Endodermal cell (in vitro differentiated cells): ENCODE measurements at regions not wholly inside any gene's neighbourhood (a gene's known extent, or its start where the extent isn't known, plus 50 kb on each side); places are given as distances from the start of the nearest gene placed in this dataset.

Experiments
- DNase-seq: peaks from one replicate; pipeline ENCODE4 v3.0.0-alpha.2; 2017
- H3K27ac ChIP-seq: 2 replicates; pipeline ENCODE4 v1.5.1; 2013; ENCODE audit warnings: mild to moderate bottlenecking, low read depth, low read length, moderate library complexity
- H3K27me3 ChIP-seq: 2 replicates; pipeline ENCODE4 v1.6.1; 2013; ENCODE audit warnings: mild to moderate bottlenecking, low read length, moderate library complexity; ENCODE audit not compliant: insufficient read depth, control insufficient read depth, poor library complexity, severe bottlenecking
- H3K36me3 ChIP-seq: 2 replicates; pipeline ENCODE4 v1.7.0; 2013; ENCODE audit warnings: mild to moderate bottlenecking, low read length, moderate library complexity; ENCODE audit not compliant: control insufficient read depth, insufficient read depth
- H3K4me1 ChIP-seq: one replicate; pipeline ENCODE4 v1.7.0; 2013; ENCODE audit warnings: low read length; ENCODE audit not compliant: control insufficient read depth, insufficient read depth
- H3K4me3 ChIP-seq: 2 replicates; pipeline ENCODE4 v1.5.1; 2013; ENCODE audit warnings: mild to moderate bottlenecking, low read length, moderate library complexity
- H3K9ac ChIP-seq: 2 replicates; pipeline ENCODE4 v1.6.1; 2013; ENCODE audit warnings: mild to moderate bottlenecking, low read length, moderate library complexity; ENCODE audit not compliant: poor library complexity, severe bottlenecking; ENCODE audit errors: extremely low read depth
- H3K9me3 ChIP-seq: 2 replicates; pipeline ENCODE4 v1.6.1; 2013; ENCODE audit warnings: mild to moderate bottlenecking, low read length, moderate library complexity; ENCODE audit not compliant: control insufficient read depth
- H3K27ac Mint-ChIP-seq: 2 replicates; pipeline ENCODE4 v1.8.0; 2020; ENCODE audit warnings: mixed read lengths
- H3K27me3 Mint-ChIP-seq: 2 replicates; pipeline ENCODE4 v1.8.0; 2021; ENCODE audit warnings: mild to moderate bottlenecking, mixed read lengths; ENCODE audit not compliant: insufficient read depth
- H3K36me3 Mint-ChIP-seq: 2 replicates; pipeline ENCODE4 v1.8.0; 2020; ENCODE audit warnings: low read depth, mixed read lengths
- H3K4me1 Mint-ChIP-seq: 2 replicates; pipeline ENCODE4 v1.8.0; 2020; ENCODE audit warnings: mixed read lengths
- H3K4me3 Mint-ChIP-seq: 2 replicates; pipeline ENCODE4 v1.8.0; 2020; ENCODE audit warnings: mild to moderate bottlenecking, moderate library complexity, mixed read lengths
- H3K9me3 Mint-ChIP-seq: 2 replicates; pipeline ENCODE4 v1.8.0; 2020; ENCODE audit warnings: mild to moderate bottlenecking, mixed read lengths
- WGBS, 2 experiments: methylation state at CpG; one replicate each; pipeline versions ENCODE4 v1.1.5 to v1.1.7; 2013; ENCODE audit warnings: missing lambda C conversion rate in 2 of 2, mixed read lengths in 1 of 2; ENCODE audit not compliant: insufficient coverage in 1 of 2, insufficient read length in 1 of 2; 5-methylcytosine and 5-hydroxymethylcytosine counted together
- TF ChIP-seq, protein P1 (sequence below): fragments of 200-600 bp; sonication (generic); conservative IDR thresholded peaks from 2 replicates; pipeline ENCODE4 v1.5.0; 2021; ENCODE audit warnings: antibody characterized with exemption, mild to moderate bottlenecking

DNA sequence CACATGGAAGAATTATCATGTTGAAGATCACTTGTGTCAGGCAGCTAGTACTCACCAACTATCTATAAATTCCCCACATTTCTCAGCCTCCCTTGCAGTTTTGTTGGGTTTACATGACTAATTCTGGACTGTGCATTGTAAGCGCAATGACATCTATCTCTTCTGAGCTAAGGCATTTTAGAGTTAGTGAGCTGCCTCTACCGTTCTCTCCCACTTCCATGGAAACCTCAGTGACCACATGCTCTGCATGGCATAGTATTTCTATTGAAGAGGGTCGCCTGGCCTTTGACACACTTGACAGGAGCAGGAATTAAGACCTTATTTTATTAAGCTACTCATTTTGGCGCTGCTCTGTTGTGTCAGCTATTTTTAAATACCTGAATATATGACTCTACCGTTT is 67.5 kb upstream of the NPY2R start:
- Mint-ChIP-seq H3K4me3 (no peak overlapping the region), H3K4me1 (peaks cover 6% of the 10 kb centered on the region), H3K27me3 (no peaks in the 10 kb centered on the region), H3K27ac (no peak overlapping the region), H3K9me3 (no peaks in the 10 kb centered on the region), H3K36me3 (no peaks in the 10 kb centered on the region)
- Histone ChIP-seq H3K27me3 (no peaks in the 10 kb centered on the region), H3K4me3 (no peak overlapping the region), H3K9ac (no peak overlapping the region), H3K36me3 (no peaks in the 10 kb centered on the region), H3K27ac (peak overlapping the region; percentile 38), H3K4me1 (peaks cover 5% of the 10 kb centered on the region), H3K9me3 (no peaks in the 10 kb centered on the region)
- no peak for DNase-seq
- TF ChIP-seq, protein P1, sequence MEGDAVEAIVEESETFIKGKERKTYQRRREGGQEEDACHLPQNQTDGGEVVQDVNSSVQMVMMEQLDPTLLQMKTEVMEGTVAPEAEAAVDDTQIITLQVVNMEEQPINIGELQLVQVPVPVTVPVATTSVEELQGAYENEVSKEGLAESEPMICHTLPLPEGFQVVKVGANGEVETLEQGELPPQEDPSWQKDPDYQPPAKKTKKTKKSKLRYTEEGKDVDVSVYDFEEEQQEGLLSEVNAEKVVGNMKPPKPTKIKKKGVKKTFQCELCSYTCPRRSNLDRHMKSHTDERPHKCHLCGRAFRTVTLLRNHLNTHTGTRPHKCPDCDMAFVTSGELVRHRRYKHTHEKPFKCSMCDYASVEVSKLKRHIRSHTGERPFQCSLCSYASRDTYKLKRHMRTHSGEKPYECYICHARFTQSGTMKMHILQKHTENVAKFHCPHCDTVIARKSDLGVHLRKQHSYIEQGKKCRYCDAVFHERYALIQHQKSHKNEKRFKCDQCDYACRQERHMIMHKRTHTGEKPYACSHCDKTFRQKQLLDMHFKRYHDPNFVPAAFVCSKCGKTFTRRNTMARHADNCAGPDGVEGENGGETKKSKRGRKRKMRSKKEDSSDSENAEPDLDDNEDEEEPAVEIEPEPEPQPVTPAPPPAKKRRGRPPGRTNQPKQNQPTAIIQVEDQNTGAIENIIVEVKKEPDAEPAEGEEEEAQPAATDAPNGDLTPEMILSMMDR, result no peak
- WGBS, 2 experiments, result 65 to 91% methylated on average over 2 to 5 of the region's 5 CpGs

DNA sequence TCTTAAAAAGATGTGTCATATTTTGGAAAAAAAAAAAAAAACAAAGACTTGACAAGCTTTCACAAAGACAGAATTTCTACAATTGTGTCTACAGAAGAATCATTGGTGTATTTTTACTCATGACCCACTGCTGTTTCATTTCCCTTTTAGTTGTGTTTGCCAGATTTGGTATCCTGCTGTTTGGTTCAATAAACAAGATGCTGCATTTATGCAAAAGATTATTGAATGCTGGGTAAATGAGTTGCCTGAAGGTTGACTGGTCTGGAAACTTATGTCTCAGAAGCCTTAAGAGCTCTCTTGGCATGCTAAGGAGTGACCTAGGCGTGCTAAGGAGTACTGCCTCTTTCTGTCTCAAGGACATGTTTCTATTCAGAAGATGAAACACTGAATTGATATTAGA is 64.9 kb upstream of the NPY2R start:
- H3K9me3 Mint-ChIP-seq, result no peaks in the 10 kb centered on the region
- peaks cover 6% of the 10 kb centered on the region for H3K4me1 Mint-ChIP-seq
- no peak overlapping the region for H3K27ac Mint-ChIP-seq
- no peaks in the 10 kb centered on the region for H3K9me3 ChIP-seq
- H3K9ac ChIP-seq, result no peak overlapping the region
- no peak overlapping the region for H3K27ac ChIP-seq
- TF ChIP-seq, protein P1, result no peak
- no peaks in the 10 kb centered on the region for H3K36me3 ChIP-seq
- H3K4me3 Mint-ChIP-seq, result no peak overlapping the region
- H3K27me3 Mint-ChIP-seq, result no peaks in the 10 kb centered on the region
- H3K36me3 Mint-ChIP-seq, result no peaks in the 10 kb centered on the region
- H3K27me3 ChIP-seq, result no peaks in the 10 kb centered on the region
- peaks cover 5% of the 10 kb centered on the region for H3K4me1 ChIP-seq
- 84% methylated on average over 1 of the region's 1 CpG; no CpG with 5 or more reads in 1 of the 2 experiments for WGBS, 2 experiments
- no peak for DNase-seq
- no peak overlapping the region for H3K4me3 ChIP-seq
